IPS-NIHi11 (cell line): ENCODE measurements at regions not wholly inside any gene's neighbourhood (a gene's known extent, or its start where the extent isn't known, plus 50 kb on each side); places are given as distances from the start of the nearest gene placed in this dataset.

ENCODE experiments used
- DNase-seq: peaks from one replicate; pipeline ENCODE4 v3.0.0; 2012; ENCODE audit warnings: mixed read lengths, low spot score

DNA sequence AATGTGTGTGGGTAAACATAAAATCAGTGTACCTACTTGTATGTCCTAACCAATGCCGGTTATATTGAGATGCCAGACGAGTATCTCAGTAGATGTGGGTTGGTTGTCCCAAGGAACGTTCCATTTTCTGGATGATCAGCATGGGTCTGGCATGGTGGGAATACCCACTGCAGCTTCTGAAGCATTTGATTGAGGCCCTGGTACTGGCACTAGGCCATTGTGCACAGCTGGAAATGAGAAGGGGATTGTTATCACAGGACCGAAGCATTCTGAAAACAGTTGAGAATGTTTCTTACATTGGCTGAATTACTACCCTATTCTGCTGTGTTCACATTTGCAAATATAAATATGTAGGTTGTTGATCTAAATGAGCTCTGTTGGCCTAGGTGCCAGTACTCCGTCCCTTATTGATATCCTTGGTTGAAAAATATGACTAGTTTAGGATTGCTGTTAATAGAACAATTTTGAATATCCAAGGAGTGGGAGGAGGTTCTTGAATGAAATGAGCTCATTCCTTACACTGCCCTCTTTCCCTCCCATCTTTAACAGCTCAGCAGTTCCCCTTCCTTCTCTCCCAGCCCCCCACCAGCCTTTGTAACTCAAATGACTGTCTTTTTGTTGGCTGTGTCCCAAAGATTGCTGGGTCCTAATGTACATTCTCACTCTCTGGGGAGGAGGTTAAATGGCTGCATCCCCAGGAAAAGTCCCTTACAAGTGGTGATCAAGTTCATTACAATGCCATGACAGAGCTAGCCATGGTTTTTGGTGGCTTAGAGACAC, 293.3 kb upstream of the TPM1 start:
- peak; percentile 39 for DNase-seq

DNA sequence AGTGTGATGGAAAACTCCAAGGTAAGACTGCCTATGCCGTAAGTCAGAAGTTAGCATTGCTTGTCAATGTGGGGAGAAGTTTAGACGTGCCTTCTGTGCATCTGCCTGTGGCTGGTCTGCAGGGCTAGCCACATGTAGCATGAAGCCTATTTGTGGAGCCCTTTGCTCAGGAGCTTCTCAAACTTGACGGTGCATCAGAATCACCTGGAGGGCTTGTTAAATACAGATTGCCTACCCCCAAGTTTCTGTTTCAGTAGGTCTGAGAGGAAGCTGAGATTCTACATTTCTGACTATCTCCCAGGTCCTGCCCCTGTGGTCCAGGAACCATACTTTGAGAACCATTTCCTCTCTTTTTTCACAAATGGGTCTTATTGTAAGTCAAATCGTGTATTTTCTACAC, 292.1 kb upstream of the TPM1 start:
- no peak for DNase-seq

DNA sequence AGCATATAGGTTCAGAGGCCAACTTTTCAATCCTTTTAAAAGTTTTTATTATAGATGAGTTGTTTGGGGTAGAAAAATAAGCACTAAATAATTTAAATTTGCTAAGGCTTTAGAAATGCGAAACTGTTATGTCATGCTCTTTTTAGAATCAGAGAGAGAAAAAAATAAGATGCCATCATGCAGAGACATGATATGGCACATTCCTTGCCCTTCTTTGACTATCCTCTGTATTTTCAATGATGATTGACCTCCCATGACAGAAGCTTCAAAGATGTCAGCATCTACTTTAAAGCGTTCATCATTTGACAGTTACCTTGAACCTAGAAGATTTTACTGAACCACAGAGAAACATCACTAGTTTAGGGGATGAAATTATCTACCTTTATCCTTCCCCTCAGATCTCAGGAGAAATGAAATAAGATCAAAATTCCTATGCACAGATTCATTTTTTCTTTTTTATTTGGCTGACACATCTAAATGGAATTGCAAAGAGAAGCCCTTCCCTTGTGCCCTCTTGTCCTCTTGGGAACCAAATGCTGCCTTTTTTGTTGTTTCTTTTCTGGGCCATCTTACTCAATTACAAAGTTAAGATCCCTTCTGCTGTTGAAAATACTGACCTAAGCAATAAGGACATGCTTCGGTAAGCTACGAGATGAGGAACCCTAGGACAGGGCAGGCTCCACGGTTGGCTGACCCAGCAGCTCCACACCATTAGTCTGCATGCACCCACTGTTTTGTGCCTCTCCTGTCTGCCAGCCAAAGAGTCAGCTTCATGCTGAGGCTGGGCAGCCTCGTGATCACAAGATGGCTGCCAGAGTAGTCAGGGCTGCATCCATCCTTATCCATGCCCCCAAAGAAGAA, 289.7 kb upstream of the TPM1 start:
- no peak for DNase-seq

DNA sequence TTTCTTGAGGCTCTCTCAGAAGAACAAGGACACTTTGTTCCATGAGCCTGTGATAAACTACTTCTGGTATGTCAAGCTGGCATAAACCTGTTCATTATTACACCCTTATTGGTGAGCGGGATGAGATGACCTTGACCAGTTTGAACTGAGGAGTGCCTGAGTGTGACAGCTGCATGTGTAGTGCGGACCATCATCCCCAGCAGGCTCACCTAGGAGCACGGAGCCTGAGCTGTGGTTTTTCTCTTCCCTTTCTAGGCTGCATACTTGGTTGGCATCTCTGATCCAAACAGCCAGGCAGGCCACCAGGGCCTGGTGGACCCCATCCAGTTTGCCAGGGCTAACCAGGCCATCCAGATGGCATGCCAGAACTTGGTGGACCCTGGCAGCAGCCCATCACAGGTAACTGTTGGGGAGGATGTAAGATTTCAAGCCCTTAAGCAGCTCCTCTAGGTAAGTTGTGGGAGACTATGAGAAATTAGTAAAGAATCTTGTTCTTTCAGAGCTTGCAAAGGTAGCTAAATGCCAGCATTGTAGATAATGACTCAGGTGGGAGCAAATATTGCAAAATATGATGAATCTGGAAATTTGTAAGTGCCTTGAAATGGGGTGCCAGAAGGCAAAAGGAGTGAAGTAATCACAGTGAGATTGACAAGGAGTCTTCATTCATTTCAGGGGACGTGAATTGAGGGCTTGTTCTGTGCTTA, 288.9 kb upstream of the TPM1 start:
- DNase-seq, result no peak

DNA sequence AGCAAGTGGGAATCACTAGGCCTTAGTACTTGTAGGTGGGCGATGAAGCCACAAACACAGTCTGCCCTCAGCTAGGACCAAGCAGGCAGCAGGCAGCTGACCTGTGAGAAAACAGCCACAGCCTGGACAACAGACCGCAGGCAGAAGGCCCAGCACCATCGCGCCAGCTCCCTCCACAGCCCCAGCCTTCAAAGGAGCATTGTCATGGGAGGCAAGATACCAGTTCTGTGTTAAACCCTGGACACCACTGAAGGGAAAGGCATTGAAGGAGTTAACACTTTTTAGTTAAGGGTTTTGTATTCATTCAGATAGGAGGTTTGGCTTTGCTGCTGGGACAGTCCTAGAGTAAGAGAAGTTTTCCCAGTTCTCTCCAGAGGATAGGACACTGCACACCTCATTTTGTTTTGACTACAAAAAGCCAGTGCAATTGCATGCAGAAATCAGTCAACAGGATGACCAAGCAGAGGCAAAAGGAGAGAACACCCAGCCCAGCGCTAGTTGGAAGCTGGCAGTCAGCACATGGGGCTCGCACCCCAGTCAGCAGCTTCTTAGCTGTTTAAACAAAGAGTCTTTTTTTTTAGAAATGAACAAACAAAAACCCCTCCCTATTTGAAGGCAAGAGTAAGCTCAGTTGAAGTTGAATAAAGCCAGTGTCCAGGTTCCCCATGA, 286.1 kb upstream of the TPM1 start:
- DNase-seq, result no peak

DNA sequence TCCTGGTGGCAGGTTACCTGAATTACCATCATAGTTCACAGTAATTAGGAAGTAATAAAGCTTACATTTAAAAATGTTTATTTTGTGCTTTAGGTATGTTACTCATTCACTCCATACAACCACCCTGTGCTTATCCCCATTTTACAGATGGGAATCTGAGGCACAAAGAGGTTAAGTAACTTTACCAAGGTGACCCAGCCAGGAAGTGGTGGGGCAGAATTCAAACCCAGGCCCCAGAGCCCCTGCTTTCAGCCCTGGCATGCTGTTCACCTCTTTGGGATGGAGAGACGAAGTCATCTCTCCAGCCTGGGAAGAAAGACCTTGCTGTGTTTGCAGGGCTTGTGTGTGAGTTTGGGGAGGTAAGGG, 285.6 kb upstream of the TPM1 start:
- DNase-seq, result no peak

DNA sequence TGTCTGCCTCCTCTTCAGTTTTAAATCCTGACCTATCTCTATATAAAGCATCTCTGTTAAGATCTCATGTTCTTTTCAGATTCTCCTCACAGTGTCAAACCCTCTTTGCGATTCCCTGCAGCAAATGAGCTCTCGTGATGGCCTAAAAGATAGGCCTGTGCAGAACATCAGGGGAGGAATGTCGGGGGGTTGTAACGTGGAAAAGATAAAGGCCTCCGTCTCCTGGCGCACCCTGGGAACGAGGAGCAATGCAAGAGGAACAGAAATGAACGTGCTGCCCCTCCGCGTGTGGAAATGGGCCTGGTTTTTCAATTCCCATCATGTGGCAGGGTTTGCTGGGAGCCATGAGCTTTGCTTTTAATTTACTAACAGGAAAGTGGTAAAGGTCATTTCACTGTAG, 285.0 kb upstream of the TPM1 start:
- no peak for DNase-seq

DNA sequence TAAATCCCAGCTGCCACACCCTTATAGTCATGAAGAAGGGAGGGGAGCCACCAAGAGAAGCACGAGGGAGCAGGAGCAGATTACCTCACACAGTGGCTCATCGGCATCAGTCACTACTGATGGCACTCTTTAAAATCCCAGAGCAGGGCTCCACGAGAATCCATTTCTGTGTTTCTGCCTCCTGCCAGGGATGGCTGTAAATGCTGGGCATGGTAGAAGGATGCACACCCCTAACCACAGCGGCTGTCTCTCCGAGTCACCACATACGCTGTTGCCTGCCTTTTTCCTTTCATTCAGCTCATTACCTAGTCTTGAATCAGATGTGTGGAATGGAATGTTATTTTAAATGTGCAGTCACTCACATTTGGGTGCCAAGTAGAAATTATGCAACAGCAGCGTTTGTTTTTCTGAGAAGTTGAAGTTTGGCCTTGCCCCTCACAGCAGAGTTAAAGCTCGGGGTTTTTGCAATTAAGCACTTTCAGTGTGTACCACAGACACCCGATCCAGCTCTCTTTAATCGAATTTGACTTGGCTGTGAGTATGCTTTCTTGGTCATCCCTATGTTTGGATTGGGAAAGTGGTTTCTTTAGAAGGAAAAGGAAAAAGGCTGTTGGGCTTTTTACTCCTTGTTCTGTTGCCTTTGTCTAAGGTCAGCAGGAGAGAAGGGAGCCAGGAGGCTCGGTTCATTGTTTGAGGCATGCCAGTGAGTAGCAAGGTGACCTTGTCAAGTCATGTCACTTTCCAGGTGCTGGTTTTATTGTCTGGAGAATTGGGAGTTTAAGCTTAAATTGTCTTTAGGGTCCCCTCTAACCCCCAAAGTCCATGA, 284.2 kb upstream of the TPM1 start:
- peak; percentile 40 for DNase-seq

DNA sequence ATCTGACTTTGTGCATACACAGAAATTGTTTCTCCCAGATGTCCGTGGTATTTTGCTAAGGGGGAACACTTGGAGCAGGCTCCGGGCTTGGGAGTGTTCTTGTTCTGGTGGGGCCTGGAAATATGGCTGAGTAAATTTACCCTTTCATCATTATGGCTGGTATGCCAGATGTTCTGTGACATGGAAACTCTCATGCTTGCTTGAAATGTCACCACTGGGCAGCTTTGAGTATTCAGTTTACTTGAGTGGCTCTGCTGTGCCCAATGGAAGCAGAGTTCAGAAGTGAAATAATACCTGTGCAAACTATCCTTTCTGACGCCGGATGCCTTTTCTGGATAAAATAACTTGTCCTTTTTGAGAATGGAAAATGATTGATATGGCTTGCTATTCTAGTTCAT, 283.6 kb upstream of the TPM1 start:
- DNase-seq, result no peak

DNA sequence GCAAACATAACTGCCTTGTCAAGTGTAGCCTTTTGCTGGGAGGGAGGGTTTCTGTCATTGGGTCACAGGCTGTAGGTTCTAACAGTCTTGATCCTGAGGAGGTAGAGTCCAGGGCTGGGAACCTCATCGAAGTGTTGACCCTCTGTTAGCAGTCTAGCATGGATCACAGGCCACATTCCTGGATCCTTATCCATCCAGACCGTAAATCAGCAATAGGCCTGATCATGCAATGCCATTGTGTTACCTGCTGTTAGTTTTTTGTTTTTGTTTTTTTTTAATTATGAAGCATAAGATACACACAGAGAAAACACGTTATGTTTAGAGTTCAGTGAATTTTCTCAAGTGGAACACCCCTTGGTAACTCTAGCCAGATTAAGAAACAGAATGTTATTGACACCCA, 282.0 kb upstream of the TPM1 start:
- DNase-seq, result no peak

DNA sequence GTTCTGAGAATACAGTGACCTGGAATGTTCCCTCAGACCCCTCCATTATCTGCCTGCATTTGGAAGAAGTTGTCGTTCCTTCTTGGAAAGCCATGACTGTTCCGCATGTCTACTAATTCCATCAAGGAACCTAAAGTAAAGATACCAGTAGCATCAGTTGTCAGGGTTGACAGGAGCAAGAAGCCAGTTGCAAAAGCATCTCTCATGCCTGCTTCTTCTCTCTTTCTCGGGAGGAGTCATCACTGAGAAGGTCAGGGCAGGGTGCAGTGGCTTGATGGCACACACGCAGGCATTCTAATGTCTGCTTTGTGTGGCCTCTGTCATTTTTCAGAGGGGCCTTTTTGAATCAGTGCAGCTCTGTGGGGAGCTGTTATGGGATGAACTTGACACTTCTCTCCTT, 276.6 kb upstream of the TPM1 start:
- DNase-seq, result no peak

DNA sequence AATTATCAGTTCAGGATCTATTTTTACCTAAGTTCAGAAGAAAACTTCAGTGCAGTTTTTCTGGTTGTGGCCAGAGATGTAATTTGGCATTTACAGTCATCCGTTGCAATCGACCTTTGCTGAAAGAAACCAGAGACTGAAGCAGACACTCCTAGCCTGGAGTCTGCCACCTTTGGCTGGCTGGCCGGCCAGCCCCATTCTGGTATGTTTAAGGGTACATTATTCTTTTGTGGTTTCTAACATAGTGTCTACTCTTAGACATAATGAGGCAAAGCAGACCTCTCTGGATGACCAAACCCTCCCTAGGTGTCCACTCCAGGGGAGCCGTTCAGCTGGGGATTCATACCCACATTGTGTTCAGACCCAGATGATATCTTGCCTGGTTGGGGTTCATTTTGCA, 275.9 kb upstream of the TPM1 start:
- no peak for DNase-seq

DNA sequence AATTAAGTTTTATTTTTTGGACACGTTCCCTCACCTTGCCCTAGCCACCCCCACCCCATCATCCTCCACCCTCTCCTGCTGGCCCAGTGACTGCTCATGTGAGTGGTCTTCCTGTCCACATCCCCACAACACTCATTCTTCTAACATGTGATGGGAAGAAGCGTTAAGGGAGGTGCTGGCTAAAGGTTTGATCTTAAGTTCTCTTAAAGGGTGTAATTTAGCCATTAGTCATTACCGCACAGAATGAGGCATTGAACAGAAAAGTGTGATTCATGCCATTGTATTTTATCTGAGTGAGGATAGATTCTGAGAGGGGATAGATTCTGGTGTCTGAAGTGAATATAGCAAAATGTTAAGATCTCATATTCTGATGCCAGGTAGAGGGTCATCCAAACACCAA, 272.9 kb upstream of the TPM1 start:
- no peak for DNase-seq

DNA sequence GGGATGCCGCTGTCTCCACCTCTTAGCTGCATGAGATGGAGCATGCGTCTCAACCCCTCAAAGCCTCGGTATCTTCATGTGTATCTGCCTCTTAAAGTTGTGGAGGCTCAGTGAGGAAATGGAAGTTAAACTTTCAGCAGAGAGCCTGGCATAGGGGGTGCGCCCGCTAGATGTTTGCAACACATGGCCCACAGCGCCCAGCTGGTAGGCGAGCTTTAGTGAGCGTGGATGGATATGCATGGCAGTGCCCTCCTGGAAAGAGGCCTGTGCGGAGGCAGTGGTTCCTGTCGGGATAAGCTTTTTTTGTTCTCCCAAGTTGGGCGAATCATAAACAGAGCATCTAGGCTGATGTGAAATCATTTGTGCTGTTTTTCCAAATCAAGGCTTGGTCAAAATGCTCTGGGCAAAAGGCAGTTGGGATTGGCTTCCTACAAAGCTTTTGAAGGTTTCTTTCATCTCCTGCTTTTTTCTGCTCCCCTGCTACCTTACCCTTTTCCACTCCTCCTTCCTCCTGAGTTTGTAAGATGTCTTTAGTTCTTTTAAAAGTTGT, 272.4 kb upstream of the TPM1 start:
- no peak for DNase-seq

DNA sequence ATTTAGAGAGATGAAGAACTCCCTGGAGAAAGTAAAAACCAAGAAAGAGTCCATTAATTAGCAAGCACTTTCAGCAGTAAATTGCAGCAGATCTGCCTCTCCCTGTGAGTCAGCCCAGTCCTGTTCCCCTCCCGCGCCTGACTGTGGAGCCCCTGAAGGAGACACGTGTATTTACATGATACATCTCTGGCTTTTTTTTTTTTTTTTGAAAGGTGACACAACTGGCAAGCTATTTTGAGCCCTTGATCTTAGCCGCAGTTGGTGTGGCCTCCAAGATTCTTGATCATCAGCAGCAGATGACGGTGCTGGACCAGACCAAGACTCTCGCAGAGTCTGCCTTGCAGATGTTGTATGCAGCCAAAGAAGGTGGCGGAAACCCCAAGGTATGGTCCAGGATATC, 271.8 kb upstream of the TPM1 start:
- DNase-seq, result no peak

DNA sequence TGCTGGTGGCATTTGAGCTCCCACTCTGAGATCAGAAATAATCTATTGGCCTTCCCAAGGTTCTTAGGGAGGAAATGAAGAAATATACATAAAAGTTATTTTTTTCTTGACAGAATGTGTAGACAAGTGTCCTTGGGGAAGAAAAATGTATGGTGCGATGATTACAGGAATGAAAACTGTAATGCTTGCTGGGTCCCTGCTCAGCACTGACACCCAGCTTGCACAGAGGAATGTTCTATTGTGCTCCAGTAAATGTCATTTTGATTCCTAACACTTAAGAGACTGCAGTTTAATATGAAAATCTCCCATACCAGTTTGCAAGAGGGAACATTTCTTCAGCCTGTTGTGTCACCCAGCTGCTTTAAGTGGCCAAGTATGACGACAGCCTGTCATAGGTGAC, 271.3 kb upstream of the TPM1 start:
- DNase-seq, result no peak

DNA sequence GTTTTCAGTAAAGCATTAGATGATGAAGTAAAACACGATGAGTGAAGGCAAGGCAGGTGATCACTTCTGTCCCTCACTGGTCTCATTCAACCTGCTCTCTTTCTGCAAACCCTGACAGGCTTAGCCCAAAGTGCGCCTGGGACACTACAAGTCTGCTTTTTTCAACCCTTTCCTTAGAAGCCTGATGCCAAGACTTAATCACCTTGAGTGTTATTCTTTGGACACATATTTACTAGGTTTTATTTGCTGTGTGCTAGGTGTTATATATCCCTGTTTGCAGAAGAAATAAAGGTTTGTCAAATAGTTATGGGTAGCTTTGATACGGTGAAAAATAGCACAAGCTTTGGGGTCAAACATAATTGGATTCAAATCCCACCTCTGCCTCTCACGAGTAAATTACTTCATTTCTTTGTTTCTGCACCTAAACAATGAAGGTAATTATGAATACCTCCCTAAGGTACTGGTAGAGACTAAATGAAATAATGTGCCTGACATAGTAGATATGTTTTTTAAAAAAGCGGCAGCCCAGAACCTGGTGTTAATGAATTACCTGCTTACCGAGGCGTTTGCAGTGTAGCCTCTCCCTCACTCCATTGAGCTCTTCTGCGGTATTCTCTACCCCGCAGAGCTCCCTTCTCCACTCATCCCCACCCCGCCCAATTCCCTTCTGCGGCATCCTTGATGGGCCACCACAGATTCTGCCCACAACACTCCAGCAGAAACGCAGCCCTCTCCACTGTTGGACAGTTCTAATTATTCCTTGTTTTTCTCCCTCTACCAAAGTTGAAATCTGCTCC, 269.0 kb upstream of the TPM1 start:
- DNase-seq, result no peak

DNA sequence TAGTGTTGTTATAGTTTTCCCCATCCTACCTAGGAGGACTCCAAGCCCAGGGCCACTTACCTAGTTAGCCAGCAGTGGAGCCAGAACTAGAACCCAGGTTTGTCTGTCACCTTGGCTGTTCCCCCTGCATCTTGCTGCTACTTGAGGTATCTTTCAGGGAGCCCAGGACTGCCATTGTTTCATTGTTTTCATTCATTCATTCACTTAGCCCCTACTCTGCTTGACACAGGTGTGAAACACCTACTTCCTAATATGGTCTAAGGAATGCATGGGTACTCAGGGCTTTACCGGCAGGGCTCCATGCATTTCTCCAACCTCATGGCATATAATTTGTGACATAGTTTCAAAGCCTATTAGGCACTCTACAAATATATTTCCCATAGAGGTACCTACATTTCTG, 266.6 kb upstream of the TPM1 start:
- peak; percentile 53 for DNase-seq

DNA sequence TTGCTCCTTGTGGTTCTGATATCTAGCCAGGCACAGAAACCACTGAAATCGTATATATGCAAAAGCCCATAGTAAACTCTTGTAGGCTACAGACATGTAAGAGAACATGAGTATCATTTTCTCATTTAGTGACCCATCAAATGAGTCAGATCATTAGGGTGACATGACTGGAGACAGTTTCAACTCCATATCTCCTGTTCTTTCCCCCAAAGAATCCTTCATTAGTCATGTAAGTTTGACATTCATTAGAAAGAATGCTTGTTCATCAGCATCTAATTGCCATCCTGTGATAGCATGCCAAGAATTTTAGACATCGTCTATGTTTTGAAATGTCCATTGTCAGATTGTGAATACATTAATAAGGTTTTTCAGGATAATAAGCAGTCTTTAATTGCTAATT, 264.9 kb upstream of the TPM1 start:
- DNase-seq, result no peak

DNA sequence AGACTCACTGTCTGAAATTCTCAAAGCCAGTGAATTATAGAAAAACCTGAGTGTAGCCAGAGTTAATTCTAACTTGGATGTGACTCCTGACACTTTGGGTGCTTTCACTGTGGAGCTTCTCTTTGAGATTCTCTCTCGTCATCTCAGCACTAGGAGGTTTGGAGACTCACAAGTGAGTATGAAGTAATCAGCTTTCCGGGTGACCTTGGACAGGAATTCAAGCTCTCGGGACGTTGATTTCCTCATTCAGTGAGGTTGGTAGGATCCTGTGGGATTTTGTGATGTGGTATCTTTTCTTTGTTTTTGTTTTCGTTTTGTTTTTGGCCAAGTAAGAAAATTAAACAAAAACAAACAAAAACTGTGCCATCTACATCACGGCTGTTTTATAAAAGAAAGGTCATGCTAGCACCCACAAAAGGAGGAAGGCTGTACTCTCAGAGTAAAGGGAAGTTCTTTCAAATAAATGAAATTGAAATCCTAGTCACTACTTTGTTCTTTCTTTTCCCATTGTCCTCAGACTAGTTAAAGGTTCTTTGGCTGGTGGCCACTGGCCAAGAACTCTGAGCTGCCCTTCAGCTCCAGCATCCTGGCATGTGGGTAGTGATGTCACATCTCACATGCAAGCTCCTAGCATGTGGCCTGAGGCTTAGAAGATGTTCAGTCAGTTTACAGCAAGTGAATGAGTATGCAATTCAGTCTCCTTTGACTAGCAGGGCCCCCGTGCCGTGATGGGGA, 263.3 kb upstream of the TPM1 start:
- DNase-seq, result no peak
